ENCODE measurements at regions not wholly inside any gene's neighbourhood (a gene's known extent, or its start where the extent isn't known, plus 50 kb on each side); places are given as distances from the start of the nearest gene placed in this dataset.
A peak's percentile ranks its signal among the peaks of the same experiment; 100 is the strongest.

- Histone ChIP-seq H3K27ac (ENCODE audit: low read depth) (no peak overlapping the region), H3F3A (replicated peaks; ENCODE audit: low read depth) (no peaks in the 10 kb centered on the region), H3K4me3 (no peak overlapping the region), H3K36me3 (ENCODE audit: insufficient read depth) (no peaks in the 10 kb centered on the region), H3K9me2 (ENCODE audit: insufficient read depth) (0 out of 2 replicates have a peak, but pooled peaks cover 5% of the 10 kb centered on the region), H3K27me3 (ENCODE audit: insufficient read depth) (no peaks in the 10 kb centered on the region), H3K4me2 (no peak overlapping the region), H3K4me1 (ENCODE audit: insufficient read depth) (0 out of 2 replicates have a peak, but pooled peaks cover 4% of the 10 kb centered on the region), H3K79me2 (replicated peaks; ENCODE audit: insufficient read depth) (no peaks in the 10 kb centered on the region), H2AFZ (0 out of 2 replicates have a peak overlapping the region, but pooled peaks have one; percentile 23), H4K20me1 (replicated peaks; ENCODE audit: insufficient read depth) (no peaks in the 10 kb centered on the region)
- TF ChIP-seq, protein P1, sequence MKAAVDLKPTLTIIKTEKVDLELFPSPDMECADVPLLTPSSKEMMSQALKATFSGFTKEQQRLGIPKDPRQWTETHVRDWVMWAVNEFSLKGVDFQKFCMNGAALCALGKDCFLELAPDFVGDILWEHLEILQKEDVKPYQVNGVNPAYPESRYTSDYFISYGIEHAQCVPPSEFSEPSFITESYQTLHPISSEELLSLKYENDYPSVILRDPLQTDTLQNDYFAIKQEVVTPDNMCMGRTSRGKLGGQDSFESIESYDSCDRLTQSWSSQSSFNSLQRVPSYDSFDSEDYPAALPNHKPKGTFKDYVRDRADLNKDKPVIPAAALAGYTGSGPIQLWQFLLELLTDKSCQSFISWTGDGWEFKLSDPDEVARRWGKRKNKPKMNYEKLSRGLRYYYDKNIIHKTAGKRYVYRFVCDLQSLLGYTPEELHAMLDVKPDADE (IDR thresholded peaks at IDR 0.05): no peak
- TF ChIP-seq REST (IDR thresholded peaks at IDR 0.05; ENCODE audit: unreplicated experiment): no peak
- TF ChIP-seq ZNF331 (CRISPR knock-in tag; IDR thresholded peaks at IDR 0.05; ENCODE audit: low read depth): no peak
- no peak for TF ChIP-seq ZNF462 (CRISPR knock-in tag; IDR thresholded peaks at IDR 0.05)
- Mint-ChIP-seq H3K27ac (no peak overlapping the region), H3K27me3 (ENCODE audit: insufficient read depth, low read depth, poor library complexity) (no peaks in the 10 kb centered on the region), H3K4me3 (no peak overlapping the region), H3K9me3 (no peaks in the 10 kb centered on the region), H3K36me3 (ENCODE audit: low read depth) (no peaks in the 10 kb centered on the region), H3K4me1 (peaks cover 9% of the 10 kb centered on the region)
- ATAC-seq: no peak
- no peak for DNase-seq (ENCODE audit: low spot score)
Measured at GRCh38 chr3:72460205-72461174, 387.8 kb downstream of the SHQ1 start.
